T-helper 1 cell treated with Interleukin-12 subunit alpha and Interleukin-12 subunit beta and Interleukin-4 antibody, amounts not matched to agents 30 μg/mL and 1 μg/mL, for 36 hours (primary cell): ENCODE measurements at regions not wholly inside any gene's neighbourhood (a gene's known extent, or its start where the extent isn't known, plus 50 kb on each side); places are given as distances from the start of the nearest gene placed in this dataset.

Experiments
- H3K27ac Mint-ChIP-seq: one replicate; pipeline ENCODE4 v1.8.0; 2021; ENCODE audit warnings: mild to moderate bottlenecking, mixed read lengths
- H3K27me3 Mint-ChIP-seq: one replicate; pipeline ENCODE4 v1.8.0; 2021; ENCODE audit warnings: low read depth, mixed read lengths
- H3K36me3 Mint-ChIP-seq: one replicate; pipeline ENCODE4 v1.8.0; 2021; ENCODE audit warnings: low read depth, mixed read lengths
- H3K4me1 Mint-ChIP-seq: one replicate; pipeline ENCODE4 v1.8.0; 2021; ENCODE audit warnings: low read depth, mixed read lengths
- H3K4me3 Mint-ChIP-seq: one replicate; pipeline ENCODE4 v1.8.0; 2021; ENCODE audit warnings: mild to moderate bottlenecking, moderate library complexity, mixed read lengths
- H3K9me3 Mint-ChIP-seq: one replicate; pipeline ENCODE4 v1.8.0; 2021; ENCODE audit warnings: mixed read lengths

DNA sequence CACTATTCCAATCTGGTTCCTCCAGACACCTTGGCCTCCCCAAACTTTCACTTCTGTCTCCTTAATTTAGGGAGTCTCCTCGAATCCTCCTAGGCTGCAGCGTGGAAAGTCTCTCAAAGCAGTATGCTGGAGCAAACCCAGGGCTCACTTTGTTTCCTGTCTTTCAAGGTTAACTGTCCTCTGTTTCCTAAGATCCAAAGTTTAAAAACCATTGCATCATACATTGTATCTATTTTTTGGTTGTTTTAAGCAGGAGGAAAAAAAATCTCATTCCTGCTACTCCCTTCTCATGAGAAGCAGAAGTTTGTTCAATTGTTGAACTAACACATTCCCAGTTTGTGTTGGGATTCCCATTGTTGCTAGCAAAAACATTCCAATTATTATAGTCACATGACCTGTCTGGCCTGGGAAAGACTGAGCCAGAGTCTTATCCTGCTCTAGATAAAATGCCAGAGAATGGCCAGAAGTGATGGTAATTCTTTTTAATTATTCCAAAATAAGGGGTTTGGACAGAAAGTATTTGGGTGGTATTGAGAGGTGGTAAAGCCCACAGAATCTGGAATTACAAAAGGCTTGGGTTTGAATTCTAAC, 67.3 kb downstream of the HSPB8 start:
- Mint-ChIP-seq H3K27me3 (no peaks in the 10 kb centered on the region), H3K4me1 (no peaks in the 10 kb centered on the region), H3K9me3 (no peaks in the 10 kb centered on the region), H3K36me3 (no peaks in the 10 kb centered on the region), H3K4me3 (no peak overlapping the region), H3K27ac (no peak overlapping the region)

DNA sequence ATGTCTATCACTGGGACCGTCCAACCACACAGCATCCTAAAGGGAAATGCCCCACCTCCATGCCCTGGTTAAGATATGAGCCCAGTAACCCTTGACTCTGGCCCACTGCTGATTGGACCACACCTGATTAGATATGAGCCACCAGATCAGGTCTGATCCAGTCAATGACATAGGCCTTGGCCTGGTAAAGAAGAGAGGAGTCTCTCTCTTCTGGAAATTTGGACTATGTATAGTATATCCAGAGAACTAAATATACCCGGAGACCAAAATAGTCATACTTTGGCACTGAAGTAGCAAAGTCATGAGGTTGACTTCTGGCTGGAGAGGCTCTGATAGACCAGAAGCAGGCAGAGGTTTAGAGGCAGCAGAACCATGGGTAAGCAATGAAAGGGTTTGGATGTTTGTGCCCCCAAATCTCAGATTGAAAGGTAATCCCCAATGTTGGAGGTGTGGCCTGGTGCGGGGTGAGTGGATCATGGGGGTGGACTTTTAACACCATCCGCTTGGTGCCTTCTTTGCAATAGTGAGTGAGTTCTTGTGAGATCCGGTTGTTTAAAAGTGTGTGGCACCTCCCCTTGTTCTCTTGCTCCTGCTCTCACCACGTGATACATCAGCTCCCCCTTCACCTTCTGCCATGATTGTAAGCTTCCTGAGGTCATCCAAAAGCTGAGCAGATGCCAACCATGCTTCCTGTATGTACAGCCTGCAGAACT, 68.4 kb downstream of the HSPB8 start:
- no peaks in the 10 kb centered on the region for H3K27me3 Mint-ChIP-seq
- no peak overlapping the region for H3K4me3 Mint-ChIP-seq
- H3K27ac Mint-ChIP-seq: no peak overlapping the region

DNA sequence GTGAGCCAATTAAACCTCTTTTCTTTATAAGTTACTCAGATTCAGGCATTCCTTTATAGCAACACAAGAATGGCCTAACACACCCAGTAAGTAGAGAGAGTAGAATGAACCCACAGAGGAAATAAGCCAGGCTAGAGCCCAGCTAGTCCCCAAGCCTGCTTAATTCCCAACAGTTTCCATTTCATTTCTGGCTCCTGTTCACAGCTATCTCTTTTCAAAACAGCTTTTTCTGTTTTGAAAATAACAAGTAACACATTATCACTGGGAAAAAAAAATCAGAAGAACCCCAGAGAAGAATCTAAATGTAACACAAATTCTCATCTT, 69.0 kb downstream of the HSPB8 start:
- Mint-ChIP-seq H3K4me1 (no peaks in the 10 kb centered on the region), H3K9me3 (no peaks in the 10 kb centered on the region), H3K27ac (no peak overlapping the region), H3K27me3 (no peaks in the 10 kb centered on the region), H3K36me3 (no peaks in the 10 kb centered on the region), H3K4me3 (no peak overlapping the region)

More for the DNA sequence above, 68.4 kb downstream of the HSPB8 start:
- Mint-ChIP-seq H3K9me3 (no peaks in the 10 kb centered on the region), H3K4me1 (no peaks in the 10 kb centered on the region), H3K36me3 (no peaks in the 10 kb centered on the region)

DNA sequence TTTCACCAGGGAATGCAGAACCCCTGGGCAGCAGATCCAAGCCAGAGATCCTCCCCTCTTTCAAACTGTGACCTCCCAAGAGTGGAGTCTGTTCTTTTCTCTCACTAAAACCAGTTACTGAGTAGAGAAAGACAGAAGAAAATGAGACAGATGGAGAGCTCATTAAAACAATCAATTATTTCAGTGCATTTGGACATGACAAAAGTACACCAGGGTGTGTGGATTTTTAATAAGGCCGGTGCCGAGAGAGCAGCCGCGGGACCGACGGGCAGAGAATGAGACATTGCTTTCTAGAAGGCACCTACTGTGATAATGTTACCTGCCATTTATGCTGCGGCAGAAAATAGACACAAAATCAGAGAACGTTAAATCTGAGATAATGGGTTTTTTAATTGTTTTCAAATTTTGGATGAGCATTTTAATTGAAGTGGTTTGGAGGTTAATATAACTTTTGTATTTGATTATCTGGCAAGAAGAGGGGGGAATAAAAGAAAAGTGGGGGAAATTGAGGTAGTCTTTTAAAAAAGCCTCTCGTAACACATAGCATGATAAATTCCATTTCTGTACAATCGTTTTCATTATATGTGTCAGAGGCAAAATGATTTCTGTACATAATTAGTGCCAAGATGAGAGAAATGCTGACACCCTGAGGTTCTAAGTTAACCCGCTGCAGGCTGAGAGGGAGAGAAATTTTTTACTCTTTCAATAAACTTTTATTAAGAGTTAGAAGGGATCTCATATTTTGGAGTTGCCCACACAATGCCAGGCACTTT, 70.8 kb downstream of the HSPB8 start:
- Mint-ChIP-seq H3K4me1 (no peaks in the 10 kb centered on the region), H3K27me3 (no peaks in the 10 kb centered on the region), H3K4me3 (no peak overlapping the region), H3K27ac (no peak overlapping the region), H3K9me3 (no peaks in the 10 kb centered on the region), H3K36me3 (no peaks in the 10 kb centered on the region)

DNA sequence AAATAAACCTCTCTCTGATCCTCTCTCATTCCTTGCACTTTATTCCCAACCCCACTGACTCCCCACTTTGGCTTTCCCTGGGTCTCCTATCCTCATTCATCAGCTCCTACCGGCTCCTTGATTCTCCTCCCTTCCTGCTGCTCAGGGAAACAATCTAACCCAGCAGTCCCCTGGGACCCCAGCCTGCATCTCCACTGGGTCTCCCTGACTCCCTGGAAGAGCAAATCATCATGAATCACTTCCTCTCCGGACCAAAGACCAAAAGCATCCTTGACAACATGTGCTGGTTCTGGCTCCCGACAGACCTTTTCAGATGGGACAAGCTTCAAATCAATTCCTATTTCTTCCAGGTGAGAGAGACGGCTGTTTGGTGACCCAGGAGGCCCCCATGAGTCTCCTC, 76.6 kb downstream of the HSPB8 start:
- H3K36me3 Mint-ChIP-seq: no peaks in the 10 kb centered on the region
- no peak overlapping the region for H3K4me3 Mint-ChIP-seq
- H3K9me3 Mint-ChIP-seq: peaks cover 6% of the 10 kb centered on the region
- no peak overlapping the region for H3K27ac Mint-ChIP-seq
- no peaks in the 10 kb centered on the region for H3K27me3 Mint-ChIP-seq
- peaks cover 7% of the 10 kb centered on the region for H3K4me1 Mint-ChIP-seq

DNA sequence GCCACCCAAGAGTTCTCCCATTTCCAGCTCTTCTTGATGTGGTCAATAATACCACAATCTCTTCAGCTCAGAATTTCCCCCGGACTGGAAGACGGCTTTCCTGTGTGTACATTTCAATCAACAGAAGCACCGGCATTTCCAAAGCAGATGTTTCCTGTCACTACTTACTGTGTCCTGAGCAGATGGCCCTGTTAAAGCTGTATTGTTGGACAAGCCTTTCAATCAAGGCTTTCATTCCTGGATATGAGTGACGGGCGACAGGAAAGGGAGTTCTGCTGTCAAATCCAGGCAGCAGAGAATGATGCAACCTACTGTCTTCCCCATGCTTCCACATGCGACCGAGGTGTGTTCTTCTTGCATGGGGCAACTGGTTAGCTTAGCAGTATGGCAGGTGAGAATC, 76.4 kb upstream of the CCDC60 start:
- H3K9me3 Mint-ChIP-seq: peaks cover 11% of the 10 kb centered on the region

DNA sequence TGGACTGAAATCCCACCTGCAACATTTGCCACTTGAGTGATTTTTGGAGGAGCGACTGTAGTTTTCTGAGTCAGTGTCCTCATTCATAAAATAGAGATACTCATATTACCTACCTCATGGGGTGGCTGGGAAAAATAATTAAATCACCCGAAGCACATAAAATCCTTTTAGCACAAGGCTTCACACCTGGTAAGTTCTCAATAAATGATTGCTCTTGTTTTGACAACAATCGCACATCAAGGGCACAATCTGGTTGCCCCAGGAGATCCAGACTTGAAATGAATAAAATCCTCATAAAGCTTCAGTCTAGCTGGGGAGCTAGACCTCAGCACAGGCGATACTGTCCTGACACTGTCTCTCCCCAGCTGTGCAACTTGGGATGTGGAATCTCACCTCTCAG, 76.0 kb upstream of the CCDC60 start:
- peaks cover 7% of the 10 kb centered on the region for H3K4me1 Mint-ChIP-seq

More for the DNA sequence above, 76.4 kb upstream of the CCDC60 start:
- H3K4me1 Mint-ChIP-seq: peaks cover 7% of the 10 kb centered on the region
- H3K4me3 Mint-ChIP-seq: no peak overlapping the region
- no peaks in the 10 kb centered on the region for H3K36me3 Mint-ChIP-seq
- no peak overlapping the region for H3K27ac Mint-ChIP-seq
- no peaks in the 10 kb centered on the region for H3K27me3 Mint-ChIP-seq

DNA sequence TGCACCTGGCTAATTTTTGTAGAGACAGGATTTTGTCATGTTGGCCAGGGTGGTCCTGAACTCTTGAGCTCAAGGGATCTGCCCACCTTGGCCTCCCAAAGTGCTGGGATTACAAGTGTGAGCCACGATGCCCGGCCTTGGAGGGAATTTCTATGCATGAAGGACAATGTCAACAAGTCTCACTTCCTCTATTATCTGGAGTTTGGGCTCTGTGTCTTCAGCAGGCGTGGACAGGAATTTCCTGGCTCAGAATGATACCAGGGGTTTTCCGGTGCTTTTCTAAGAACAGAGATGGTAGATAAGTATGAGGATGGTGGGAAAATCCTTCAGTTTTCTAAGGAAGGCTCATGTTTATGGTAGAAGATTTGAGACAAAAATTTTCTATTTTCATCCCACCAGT, 75.0 kb upstream of the CCDC60 start:
- no peaks in the 10 kb centered on the region for H3K27me3 Mint-ChIP-seq
- H3K4me3 Mint-ChIP-seq: no peak overlapping the region
- H3K27ac Mint-ChIP-seq: no peak overlapping the region
- H3K36me3 Mint-ChIP-seq: no peaks in the 10 kb centered on the region
- peaks cover 18% of the 10 kb centered on the region for H3K9me3 Mint-ChIP-seq
- H3K4me1 Mint-ChIP-seq: peaks cover 7% of the 10 kb centered on the region

More for the DNA sequence above, 76.0 kb upstream of the CCDC60 start:
- no peaks in the 10 kb centered on the region for H3K36me3 Mint-ChIP-seq
- H3K9me3 Mint-ChIP-seq: peaks cover 13% of the 10 kb centered on the region
- no peaks in the 10 kb centered on the region for H3K27me3 Mint-ChIP-seq
- H3K4me3 Mint-ChIP-seq: no peak overlapping the region
- H3K27ac Mint-ChIP-seq: no peak overlapping the region

DNA sequence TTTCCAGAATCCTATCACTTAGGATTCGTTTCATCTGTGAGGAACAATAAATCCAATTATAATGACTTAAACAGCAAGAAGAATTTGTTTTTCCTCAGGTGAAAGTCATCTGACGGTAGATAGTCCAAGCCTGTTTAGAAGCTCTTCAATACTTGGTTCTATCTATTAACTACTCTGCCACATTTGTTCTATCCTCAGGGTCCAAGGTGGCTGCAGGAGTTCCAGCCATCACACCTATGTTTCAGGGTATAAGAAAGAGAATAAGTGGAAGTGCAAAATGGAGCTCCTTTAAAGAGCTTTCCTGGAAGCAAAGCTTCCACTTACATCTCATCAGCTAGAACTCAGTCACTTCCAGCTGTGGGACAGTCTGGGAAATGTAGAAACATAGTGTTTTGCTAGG, 72.1 kb upstream of the CCDC60 start:
- peaks cover 7% of the 10 kb centered on the region for H3K4me1 Mint-ChIP-seq

DNA sequence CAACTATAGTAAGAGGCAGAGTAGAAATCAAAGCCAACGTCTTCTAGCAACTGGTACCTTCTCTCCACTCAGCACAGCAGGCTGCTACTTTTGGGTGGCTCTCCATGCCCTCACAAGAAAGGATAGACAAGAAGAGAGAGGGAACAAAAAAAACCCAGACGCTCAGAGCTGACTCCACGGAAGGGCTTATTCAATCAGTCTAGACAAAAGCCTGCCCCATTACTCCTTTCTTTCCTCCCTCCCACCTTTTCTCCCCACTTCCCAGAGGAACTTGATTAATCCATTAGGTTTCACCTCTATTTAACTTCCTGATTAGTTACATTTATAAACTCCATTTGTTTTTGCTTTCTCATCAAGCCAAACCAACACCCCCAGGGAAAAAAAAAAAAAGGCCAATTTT, 71.1 kb upstream of the CCDC60 start:
- no peaks in the 10 kb centered on the region for H3K27me3 Mint-ChIP-seq
- peaks cover 7% of the 10 kb centered on the region for H3K4me1 Mint-ChIP-seq
- no peak overlapping the region for H3K4me3 Mint-ChIP-seq
- no peaks in the 10 kb centered on the region for H3K36me3 Mint-ChIP-seq
- peaks cover 30% of the 10 kb centered on the region for H3K9me3 Mint-ChIP-seq
- H3K27ac Mint-ChIP-seq: no peak overlapping the region

More for the DNA sequence above, 72.1 kb upstream of the CCDC60 start:
- H3K36me3 Mint-ChIP-seq: no peaks in the 10 kb centered on the region
- peaks cover 24% of the 10 kb centered on the region for H3K9me3 Mint-ChIP-seq
- no peaks in the 10 kb centered on the region for H3K27me3 Mint-ChIP-seq
- H3K4me3 Mint-ChIP-seq: no peak overlapping the region
- no peak overlapping the region for H3K27ac Mint-ChIP-seq

DNA sequence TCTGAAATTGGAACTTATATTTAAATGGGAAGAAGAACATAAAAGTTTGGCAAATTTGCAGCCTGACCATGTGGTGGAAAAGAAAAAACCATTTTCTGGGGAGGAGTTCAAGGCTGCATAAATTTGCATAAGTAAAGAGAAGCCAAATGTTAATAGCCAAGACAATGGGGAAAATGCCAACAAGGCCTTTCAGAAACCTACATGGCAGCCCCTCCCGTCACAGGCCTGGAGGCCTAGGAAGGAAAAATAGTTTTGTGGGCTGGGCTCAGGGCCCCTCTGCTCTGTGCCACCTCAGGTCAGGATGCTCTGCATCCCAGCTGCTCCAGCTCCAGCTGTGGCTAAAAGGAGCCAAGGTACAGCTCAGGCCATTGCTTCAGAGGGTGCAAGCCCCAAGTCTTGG, 67.6 kb upstream of the CCDC60 start:
- Mint-ChIP-seq H3K4me3 (no peak overlapping the region), H3K27ac (no peak overlapping the region), H3K4me1 (no peaks in the 10 kb centered on the region), H3K9me3 (peaks cover 51% of the 10 kb centered on the region), H3K36me3 (no peaks in the 10 kb centered on the region), H3K27me3 (no peaks in the 10 kb centered on the region)

DNA sequence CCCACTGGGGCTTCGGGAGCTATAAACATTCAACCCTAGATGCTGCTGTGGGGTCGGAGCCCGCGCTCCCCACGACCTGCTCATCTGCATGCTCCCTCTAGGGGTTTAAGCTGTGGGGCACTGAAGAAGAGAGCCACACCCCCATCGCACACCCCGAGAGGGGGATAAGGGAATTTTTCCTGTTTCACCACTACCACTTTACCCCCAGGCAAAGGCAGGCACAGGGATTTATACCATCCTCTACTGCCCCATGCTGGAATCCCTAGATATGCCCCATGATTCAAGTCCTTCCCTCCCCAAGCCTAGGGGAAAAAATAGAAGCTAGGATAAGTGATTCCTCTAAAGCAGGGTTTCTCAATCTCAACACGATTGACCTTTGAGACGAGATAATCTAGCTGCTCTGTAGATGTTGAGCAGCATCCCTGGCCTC, 59.9 kb upstream of the CCDC60 start:
- Mint-ChIP-seq H3K36me3 (no peaks in the 10 kb centered on the region), H3K9me3 (peaks cover 14% of the 10 kb centered on the region), H3K4me3 (no peak overlapping the region), H3K27me3 (no peaks in the 10 kb centered on the region), H3K27ac (no peak overlapping the region), H3K4me1 (no peaks in the 10 kb centered on the region)

DNA sequence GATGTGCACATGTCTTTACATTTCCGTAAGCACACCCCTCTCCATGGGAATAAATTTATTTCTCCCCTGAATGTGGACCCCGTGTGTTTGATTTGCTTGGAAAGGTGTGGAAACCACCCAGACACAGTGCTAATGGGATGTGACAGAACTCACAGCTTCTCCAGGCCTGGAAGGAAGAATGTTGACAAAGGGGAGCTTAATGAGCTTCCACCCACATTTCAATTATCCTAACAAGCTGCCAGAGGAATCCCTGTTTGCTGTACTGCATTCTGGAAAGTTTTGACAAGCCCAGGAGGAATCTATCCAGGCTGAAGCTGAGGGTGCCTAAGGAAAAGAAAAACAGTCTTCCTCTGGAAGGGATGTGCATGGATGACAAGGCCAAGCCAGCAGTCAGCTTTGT, 51.2 kb upstream of the CCDC60 start:
- H3K9me3 Mint-ChIP-seq: no peaks in the 10 kb centered on the region
- H3K4me3 Mint-ChIP-seq: no peak overlapping the region
- H3K27ac Mint-ChIP-seq: no peak overlapping the region
- no peaks in the 10 kb centered on the region for H3K36me3 Mint-ChIP-seq
- H3K4me1 Mint-ChIP-seq: no peaks in the 10 kb centered on the region
- H3K27me3 Mint-ChIP-seq: no peaks in the 10 kb centered on the region
